GM10266 (cell line): ENCODE measurements at regions not wholly inside any gene's neighbourhood (a gene's known extent, or its start where the extent isn't known, plus 50 kb on each side); places are given as distances from the start of the nearest gene placed in this dataset.

Experiments used
- DNase-seq: peaks from one replicate; pipeline ENCODE4 v3.0.0; 2012; ENCODE audit errors: extremely low spot score
- TF ChIP-seq, protein P1 (sequence below): IDR thresholded peaks from 2 replicates; pipeline ENCODE4 v1.5.1; 2012; ENCODE audit warnings: mild to moderate bottlenecking, low read depth; ENCODE audit not compliant: control insufficient read depth, insufficient read depth; ENCODE audit errors: missing control alignments

- TF ChIP-seq, protein P1, sequence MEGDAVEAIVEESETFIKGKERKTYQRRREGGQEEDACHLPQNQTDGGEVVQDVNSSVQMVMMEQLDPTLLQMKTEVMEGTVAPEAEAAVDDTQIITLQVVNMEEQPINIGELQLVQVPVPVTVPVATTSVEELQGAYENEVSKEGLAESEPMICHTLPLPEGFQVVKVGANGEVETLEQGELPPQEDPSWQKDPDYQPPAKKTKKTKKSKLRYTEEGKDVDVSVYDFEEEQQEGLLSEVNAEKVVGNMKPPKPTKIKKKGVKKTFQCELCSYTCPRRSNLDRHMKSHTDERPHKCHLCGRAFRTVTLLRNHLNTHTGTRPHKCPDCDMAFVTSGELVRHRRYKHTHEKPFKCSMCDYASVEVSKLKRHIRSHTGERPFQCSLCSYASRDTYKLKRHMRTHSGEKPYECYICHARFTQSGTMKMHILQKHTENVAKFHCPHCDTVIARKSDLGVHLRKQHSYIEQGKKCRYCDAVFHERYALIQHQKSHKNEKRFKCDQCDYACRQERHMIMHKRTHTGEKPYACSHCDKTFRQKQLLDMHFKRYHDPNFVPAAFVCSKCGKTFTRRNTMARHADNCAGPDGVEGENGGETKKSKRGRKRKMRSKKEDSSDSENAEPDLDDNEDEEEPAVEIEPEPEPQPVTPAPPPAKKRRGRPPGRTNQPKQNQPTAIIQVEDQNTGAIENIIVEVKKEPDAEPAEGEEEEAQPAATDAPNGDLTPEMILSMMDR = no peak
These were observed 407.9 kb upstream of the PKN2 start for GRCh38 chr1:88276163-88276562.

GRCh38 chr1:88284066-88284465, 400.0 kb upstream of the PKN2 start:
- TF ChIP-seq, protein P1 = no peak

More at GRCh38 chr1:88276163-88276562, 407.9 kb upstream of the PKN2 start:
- peak; percentile 11 for DNase-seq

GRCh38 chr1:88284666-88285366, 399.3 kb upstream of the PKN2 start:
- TF ChIP-seq, protein P1 = no peak
- no peak for DNase-seq

More at GRCh38 chr1:88284066-88284465, 400.0 kb upstream of the PKN2 start:
- DNase-seq = no peak

DNA sequence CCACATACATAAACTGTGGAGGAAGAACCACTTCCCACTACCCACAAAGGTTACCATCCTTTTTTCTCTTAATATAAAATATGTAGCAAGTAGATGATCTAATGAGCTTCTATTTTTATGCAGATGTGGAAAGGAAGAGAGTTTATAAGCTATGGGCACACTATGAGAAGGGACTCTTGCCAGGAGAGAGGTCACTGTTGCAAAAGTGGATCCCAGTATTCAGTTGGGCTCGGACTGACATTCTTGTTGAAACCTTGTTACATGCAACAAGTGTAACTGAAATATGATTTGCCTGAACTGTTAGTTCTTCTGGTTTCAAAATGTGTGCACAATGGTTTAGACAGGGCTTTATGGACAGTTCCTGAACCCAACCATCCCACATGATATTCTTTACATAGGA, 397.4 kb upstream of the PKN2 start:
- DNase-seq = no peak
- TF ChIP-seq, protein P1 = no peak

DNA sequence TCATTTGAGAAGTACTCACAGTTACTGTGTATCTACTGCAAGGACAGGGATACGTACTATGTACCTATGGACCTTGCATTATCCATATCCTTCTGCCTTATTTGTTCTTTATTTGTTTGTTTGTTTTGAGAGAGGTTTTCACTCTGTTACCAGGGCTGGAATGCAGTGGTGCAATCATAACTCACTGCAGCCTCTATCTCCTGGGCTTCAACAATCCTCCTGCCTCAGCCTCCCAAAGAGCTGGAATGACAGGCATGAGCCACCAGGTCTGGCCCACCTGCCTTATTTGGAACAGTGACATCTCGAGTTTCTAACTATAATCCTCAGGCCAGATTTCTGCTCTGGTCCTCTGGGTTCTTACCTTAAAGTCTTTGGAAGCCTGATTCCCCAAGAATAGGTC, 395.5 kb upstream of the PKN2 start:
- TF ChIP-seq, protein P1 = no peak
- no peak for DNase-seq

GRCh38 chr1:88289401-88290102, 394.5 kb upstream of the PKN2 start:
- no peak for DNase-seq
- TF ChIP-seq, protein P1 = no peak
